Chondrocyte (in vitro differentiated cells): ENCODE measurements at regions not wholly inside any gene's neighbourhood (a gene's known extent, or its start where the extent isn't known, plus 50 kb on each side); places are given as distances from the start of the nearest gene placed in this dataset.

Source experiments
- DNase-seq: peaks from one replicate; pipeline ENCODE4 v3.0.0; 2021; ENCODE audit warnings: mixed read lengths, low spot score
- H3K27ac Mint-ChIP-seq: one replicate; pipeline ENCODE4 v1.8.0; 2021; ENCODE audit warnings: mild to moderate bottlenecking, moderate library complexity, mixed read lengths; ENCODE audit not compliant: unreplicated experiment
- H3K27me3 Mint-ChIP-seq: 2 replicates; pipeline ENCODE4 v1.8.0; 2021; ENCODE audit warnings: low read depth, mixed read lengths
- H3K36me3 Mint-ChIP-seq: 2 replicates; pipeline ENCODE4 v1.8.0; 2021; ENCODE audit warnings: low read depth, mixed read lengths
- H3K4me1 Mint-ChIP-seq: 2 replicates; pipeline ENCODE4 v1.8.0; 2021; ENCODE audit warnings: low read depth, mild to moderate bottlenecking, mixed read lengths
- H3K4me3 Mint-ChIP-seq: one replicate; pipeline ENCODE4 v1.8.0; 2021; ENCODE audit warnings: mild to moderate bottlenecking, moderate library complexity, mixed read lengths; ENCODE audit not compliant: unreplicated experiment
- H3K9me3 Mint-ChIP-seq: 2 replicates; pipeline ENCODE4 v1.8.0; 2021; ENCODE audit warnings: low read depth, mixed read lengths
- TF ChIP-seq, protein P1 (sequence below): fragments of 200-600 bp; sonication (generic); IDR thresholded peaks from 2 replicates; pipeline ENCODE4 v1.5.0; 2021; ENCODE audit warnings: antibody characterized with exemption, mild to moderate bottlenecking, moderate library complexity

DNA sequence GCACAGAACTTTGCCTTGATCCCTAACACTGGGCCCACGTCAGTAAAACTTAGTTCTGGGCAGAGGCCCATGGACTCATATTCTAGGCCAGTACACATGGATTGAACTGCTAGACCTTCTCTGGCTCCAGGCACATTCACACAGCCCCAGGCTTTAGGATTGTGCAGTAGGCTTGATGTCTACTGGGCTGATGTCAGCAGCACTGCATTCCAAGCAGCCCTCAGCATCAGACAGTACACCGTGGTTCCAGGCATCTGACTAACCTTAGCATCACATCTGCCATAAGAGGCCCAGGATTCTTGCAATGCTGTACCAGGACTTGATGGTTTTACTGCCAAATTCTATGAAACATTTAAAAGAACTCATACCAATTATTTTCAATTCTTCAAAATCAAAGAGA lies 301.9 kb downstream of the CCER1 start:
- no peak overlapping the region for H3K27ac Mint-ChIP-seq
- H3K4me1 Mint-ChIP-seq: no peaks in the 10 kb centered on the region
- no peaks in the 10 kb centered on the region for H3K27me3 Mint-ChIP-seq
- H3K9me3 Mint-ChIP-seq: no peaks in the 10 kb centered on the region
- no peak overlapping the region for H3K4me3 Mint-ChIP-seq
- no peaks in the 10 kb centered on the region for H3K36me3 Mint-ChIP-seq
- TF ChIP-seq, protein P1, sequence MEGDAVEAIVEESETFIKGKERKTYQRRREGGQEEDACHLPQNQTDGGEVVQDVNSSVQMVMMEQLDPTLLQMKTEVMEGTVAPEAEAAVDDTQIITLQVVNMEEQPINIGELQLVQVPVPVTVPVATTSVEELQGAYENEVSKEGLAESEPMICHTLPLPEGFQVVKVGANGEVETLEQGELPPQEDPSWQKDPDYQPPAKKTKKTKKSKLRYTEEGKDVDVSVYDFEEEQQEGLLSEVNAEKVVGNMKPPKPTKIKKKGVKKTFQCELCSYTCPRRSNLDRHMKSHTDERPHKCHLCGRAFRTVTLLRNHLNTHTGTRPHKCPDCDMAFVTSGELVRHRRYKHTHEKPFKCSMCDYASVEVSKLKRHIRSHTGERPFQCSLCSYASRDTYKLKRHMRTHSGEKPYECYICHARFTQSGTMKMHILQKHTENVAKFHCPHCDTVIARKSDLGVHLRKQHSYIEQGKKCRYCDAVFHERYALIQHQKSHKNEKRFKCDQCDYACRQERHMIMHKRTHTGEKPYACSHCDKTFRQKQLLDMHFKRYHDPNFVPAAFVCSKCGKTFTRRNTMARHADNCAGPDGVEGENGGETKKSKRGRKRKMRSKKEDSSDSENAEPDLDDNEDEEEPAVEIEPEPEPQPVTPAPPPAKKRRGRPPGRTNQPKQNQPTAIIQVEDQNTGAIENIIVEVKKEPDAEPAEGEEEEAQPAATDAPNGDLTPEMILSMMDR: no peak
- DNase-seq: no peak

DNA sequence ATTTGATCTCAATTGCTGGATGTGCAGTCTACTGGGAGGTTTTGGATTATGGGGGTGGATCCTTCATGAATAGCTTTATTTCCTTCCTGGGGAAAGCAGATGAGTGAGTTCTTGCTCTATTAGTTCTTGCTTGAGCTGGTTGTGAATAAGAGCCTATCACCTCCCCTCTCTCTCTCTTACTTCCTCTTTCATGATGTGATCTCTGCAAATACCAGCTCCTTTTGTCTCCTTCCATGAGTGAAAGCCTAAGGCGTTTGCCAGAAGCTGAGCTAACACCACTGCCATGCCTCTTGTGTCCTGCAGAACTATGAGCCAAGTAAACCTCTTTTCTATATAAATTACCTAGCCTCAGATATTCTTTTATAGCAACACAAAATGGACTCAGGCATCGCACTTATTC lies 302.7 kb downstream of the CCER1 start:
- TF ChIP-seq, protein P1: no peak
- H3K9me3 Mint-ChIP-seq: no peaks in the 10 kb centered on the region
- no peak overlapping the region for H3K27ac Mint-ChIP-seq
- no peak overlapping the region for H3K4me3 Mint-ChIP-seq
- no peaks in the 10 kb centered on the region for H3K27me3 Mint-ChIP-seq
- no peak for DNase-seq
- no peaks in the 10 kb centered on the region for H3K4me1 Mint-ChIP-seq
- H3K36me3 Mint-ChIP-seq: no peaks in the 10 kb centered on the region

DNA sequence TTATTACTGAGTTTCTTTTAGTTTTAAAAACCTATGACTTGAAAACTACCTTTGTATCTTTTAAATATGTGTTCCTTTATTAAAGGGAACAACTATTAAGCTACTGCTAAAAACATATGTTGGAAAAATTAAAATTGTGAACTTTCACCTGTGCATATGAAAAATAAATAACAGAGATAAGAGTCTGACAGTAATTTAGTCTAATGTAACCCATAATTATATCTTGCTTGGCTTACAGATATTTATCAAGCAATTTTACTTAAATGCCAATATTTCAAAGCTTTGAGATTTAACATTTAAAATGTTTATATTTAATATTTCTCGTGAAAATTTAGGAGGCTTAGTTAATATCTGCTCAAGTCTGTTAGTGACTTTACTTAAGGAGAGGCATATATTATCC lies 309.8 kb downstream of the CCER1 start:
- TF ChIP-seq, protein P1: no peak
- DNase-seq: no peak
- Mint-ChIP-seq H3K27ac (no peak overlapping the region), H3K4me1 (no peaks in the 10 kb centered on the region), H3K9me3 (no peaks in the 10 kb centered on the region), H3K36me3 (no peaks in the 10 kb centered on the region), H3K27me3 (no peaks in the 10 kb centered on the region), H3K4me3 (no peak overlapping the region)

DNA sequence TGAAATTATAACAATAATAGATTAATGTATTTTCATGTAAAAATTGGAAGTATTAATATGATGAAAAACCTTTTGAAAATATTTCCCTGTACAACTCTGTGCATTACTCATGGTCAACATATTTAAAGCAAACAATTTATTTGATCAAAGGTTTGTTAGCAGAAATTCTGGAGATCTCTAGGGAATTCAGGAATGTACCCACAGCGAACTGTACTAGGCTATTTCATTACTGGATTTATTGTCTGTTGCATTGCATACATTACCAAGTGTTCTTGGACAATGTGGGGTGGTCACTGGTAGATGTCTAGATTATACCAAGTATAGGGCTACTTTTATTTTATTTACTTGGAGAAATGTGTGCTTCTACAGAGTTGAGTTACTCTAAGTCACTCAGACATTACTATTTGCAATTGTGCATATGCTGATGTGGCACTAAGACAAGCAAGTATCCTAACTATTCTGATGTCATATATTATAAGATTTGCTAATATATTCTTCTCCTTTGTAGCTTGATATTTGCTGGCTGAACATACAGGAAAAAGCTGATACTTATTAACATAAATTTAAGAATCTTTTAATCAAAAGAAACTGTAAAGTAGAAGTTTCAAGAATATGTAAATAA lies 323.3 kb downstream of the CCER1 start:
- peaks cover 12% of the 10 kb centered on the region for H3K9me3 Mint-ChIP-seq
- DNase-seq: no peak
- H3K27me3 Mint-ChIP-seq: no peaks in the 10 kb centered on the region

DNA sequence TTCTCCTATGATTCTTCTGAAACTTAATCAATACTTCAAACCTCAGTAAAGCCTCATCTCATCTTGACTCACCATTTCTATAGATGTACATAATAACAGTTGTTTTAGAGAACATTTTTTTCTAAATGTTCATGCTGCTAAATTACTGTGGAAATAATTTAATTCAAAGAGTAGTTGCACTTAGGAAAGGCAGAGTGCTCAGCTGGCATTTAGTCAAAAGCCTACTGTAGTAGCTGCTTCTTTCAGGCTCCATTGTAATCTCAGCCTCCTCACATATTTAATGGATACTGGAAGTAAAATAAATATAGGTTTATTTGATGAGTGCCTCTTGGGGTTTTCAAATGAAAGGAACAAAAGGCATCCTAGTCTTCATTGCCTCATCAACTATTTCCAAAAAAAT lies 325.0 kb downstream of the CCER1 start:
- Mint-ChIP-seq H3K9me3 (peaks cover 12% of the 10 kb centered on the region), H3K4me1 (peaks cover 4% of the 10 kb centered on the region), H3K27ac (no peak overlapping the region), H3K27me3 (no peaks in the 10 kb centered on the region), H3K4me3 (no peak overlapping the region), H3K36me3 (no peaks in the 10 kb centered on the region)
- DNase-seq: no peak
- TF ChIP-seq, protein P1: no peak

More for the DNA sequence above, 323.3 kb downstream of the CCER1 start:
- Mint-ChIP-seq H3K4me3 (no peak overlapping the region), H3K4me1 (peaks cover 4% of the 10 kb centered on the region), H3K27ac (no peak overlapping the region), H3K36me3 (no peaks in the 10 kb centered on the region)
- TF ChIP-seq, protein P1: no peak
